Mesenchymal stem cell (in vitro differentiated cells and primary cell): ENCODE measurements at regions not wholly inside any gene's neighbourhood (a gene's known extent, or its start where the extent isn't known, plus 50 kb on each side); places are given as distances from the start of the nearest gene placed in this dataset.

ENCODE experiments used
- DNase-seq: peaks from one replicate; pipeline ENCODE4 v3.0.0-alpha.2; 2013
- H2AFZ ChIP-seq: one replicate; pipeline ENCODE4 v1.6.1; 2013; ENCODE audit warnings: low read depth, mild to moderate bottlenecking, control low read depth, inconsistent platforms, low read length, moderate library complexity
- H2AK5ac ChIP-seq: 2 replicates; pipeline ENCODE4 v1.6.1; 2013; ENCODE audit warnings: low read length, moderate library complexity, mild to moderate bottlenecking, inconsistent platforms; ENCODE audit not compliant: severe bottlenecking
- H2BK120ac ChIP-seq: one replicate; pipeline ENCODE4 v1.6.1; 2013; ENCODE audit warnings: low read depth, mild to moderate bottlenecking, inconsistent platforms, low read length, moderate library complexity
- H2BK12ac ChIP-seq, 2 experiments: one replicate each; pipeline ENCODE4 v1.6.1; 2013; ENCODE audit warnings: inconsistent platforms in 2 of 2, low read length in 2 of 2, mild to moderate bottlenecking in 2 of 2, moderate library complexity in 2 of 2, control low read depth in 1 of 2
- H2BK15ac ChIP-seq: one replicate; pipeline ENCODE4 v1.6.1; 2013; ENCODE audit warnings: mild to moderate bottlenecking, low read depth, inconsistent platforms; ENCODE audit not compliant: poor library complexity, severe bottlenecking
- H2BK5ac ChIP-seq: 2 replicates; pipeline ENCODE4 v1.6.1; 2013; ENCODE audit warnings: low read depth, mild to moderate bottlenecking, low read length, control low read depth, inconsistent platforms; ENCODE audit not compliant: poor library complexity, severe bottlenecking
- H3K14ac ChIP-seq, 2 experiments: one replicate each; pipeline ENCODE4 v1.6.1; 2013; ENCODE audit warnings: inconsistent platforms in 2 of 2, low read length in 2 of 2, control low read depth in 1 of 2, mild to moderate bottlenecking in 1 of 2, moderate library complexity in 1 of 2
- H3K18ac ChIP-seq, 2 experiments: one replicate each; pipeline ENCODE4 v1.6.1; 2013; ENCODE audit warnings: inconsistent platforms in 2 of 2, low read length in 2 of 2, control low read depth in 1 of 2, low read depth in 1 of 2, mild to moderate bottlenecking in 1 of 2
- H3K23ac ChIP-seq, 2 experiments: one replicate each; pipeline ENCODE4 v1.6.1; 2013; ENCODE audit warnings: inconsistent platforms in 2 of 2, low read length in 2 of 2, mild to moderate bottlenecking in 2 of 2, moderate library complexity in 2 of 2, control low read depth in 1 of 2
- H3K27ac ChIP-seq: 2 replicates; pipeline ENCODE4 v1.5.1; 2013; ENCODE audit warnings: mild to moderate bottlenecking, moderate library complexity, low read length, control low read depth, inconsistent platforms; ENCODE audit not compliant: poor library complexity, severe bottlenecking
- H3K27me3 ChIP-seq, 2 experiments: 2 replicates each; pipeline versions ENCODE4 v1.6.1 to v1.7.0; 2013; ENCODE audit warnings: low read length in 2 of 2, mild to moderate bottlenecking in 2 of 2, moderate library complexity in 2 of 2, control low read depth in 1 of 2, inconsistent platforms in 1 of 2; ENCODE audit not compliant: control insufficient read depth in 1 of 2, insufficient read depth in 1 of 2
- H3K36me3 ChIP-seq, 2 experiments: 2 replicates each; pipeline versions ENCODE4 v1.6.1 to v1.7.0; 2013; ENCODE audit warnings: low read length in 2 of 2, control low read depth in 1 of 2, inconsistent platforms in 1 of 2, low read depth in 1 of 2, mild to moderate bottlenecking in 1 of 2; ENCODE audit not compliant: insufficient read depth in 2 of 2, control insufficient read depth in 1 of 2
- H3K4ac ChIP-seq, 2 experiments: one replicate each; pipeline ENCODE4 v1.6.1; 2013; ENCODE audit warnings: inconsistent platforms in 2 of 2, low read length in 2 of 2, mild to moderate bottlenecking in 2 of 2, moderate library complexity in 2 of 2, control low read depth in 1 of 2, low read depth in 1 of 2
- H3K4me1 ChIP-seq: 2 replicates; pipeline ENCODE4 v1.6.1; 2013; ENCODE audit warnings: low read depth, low read length, control low read depth; ENCODE audit not compliant: control insufficient read depth, insufficient read depth
- H3K4me2 ChIP-seq: 2 replicates; pipeline ENCODE4 v1.6.1; 2013; ENCODE audit warnings: low read length, mild to moderate bottlenecking, inconsistent platforms; ENCODE audit not compliant: poor library complexity, severe bottlenecking
- H3K4me3 ChIP-seq, 2 experiments: 2 replicates each; pipeline versions ENCODE4 v1.5.1 to v1.7.0; 2013; ENCODE audit warnings: low read length in 2 of 2, mild to moderate bottlenecking in 2 of 2, control low read depth in 1 of 2, low read depth in 1 of 2; ENCODE audit not compliant: insufficient read depth in 1 of 2
- H3K79me1 ChIP-seq: replicated peaks from 2 replicates; pipeline ENCODE4 v1.6.1; 2013; ENCODE audit warnings: mild to moderate bottlenecking, control low read depth, low read length, inconsistent platforms; ENCODE audit not compliant: poor library complexity, severe bottlenecking
- H3K9ac ChIP-seq: 2 replicates; pipeline ENCODE4 v1.7.0; 2013; ENCODE audit warnings: mild to moderate bottlenecking, low read length, moderate library complexity
- H3K9me3 ChIP-seq: 2 replicates; pipeline ENCODE4 v1.7.0; 2013; ENCODE audit warnings: mild to moderate bottlenecking, low read length; ENCODE audit not compliant: control insufficient read depth
- H4K8ac ChIP-seq: one replicate; pipeline ENCODE4 v1.6.1; 2013; ENCODE audit warnings: inconsistent platforms, mild to moderate bottlenecking, low read length, moderate library complexity
- H4K91ac ChIP-seq: one replicate; pipeline ENCODE4 v1.6.1; 2013; ENCODE audit warnings: mild to moderate bottlenecking, low read length, inconsistent platforms
- WGBS: methylation state at CpG from one replicate; pipeline ENCODE4 v1.1.7; 2013; ENCODE audit warnings: mixed read lengths; 5-methylcytosine and 5-hydroxymethylcytosine counted together

DNA sequence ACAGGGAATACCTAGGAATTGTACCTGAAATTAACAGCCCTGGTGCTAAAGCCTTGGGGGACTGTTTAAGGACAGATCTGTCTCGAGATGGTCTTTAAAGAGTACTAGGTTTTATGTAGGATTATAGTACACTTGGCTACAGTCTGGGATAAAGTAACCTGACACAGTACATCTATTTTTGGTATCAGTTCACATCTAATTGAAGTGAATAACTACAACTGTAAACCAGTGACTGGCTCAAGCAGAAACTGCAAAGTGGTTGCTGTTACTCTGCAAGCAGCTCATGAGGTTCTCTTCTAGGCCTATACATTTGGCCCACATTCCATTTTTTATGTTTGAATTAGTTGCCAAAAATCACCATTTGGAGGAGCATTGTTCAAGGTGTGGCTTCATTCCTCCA lies 320.8 kb upstream of the USP25 start:
- H3K4me2 ChIP-seq, result no peak overlapping the region
- H3K27me3 ChIP-seq, result no peaks in the 10 kb centered on the region
- DNase-seq, result no peak
- no peak overlapping the region for H3K27ac ChIP-seq
- no peaks in the 10 kb centered on the region for H3K79me1 ChIP-seq
- no peak overlapping the region for H4K8ac ChIP-seq
- no peak overlapping the region for H2BK120ac ChIP-seq
- no peak overlapping the region for H2BK5ac ChIP-seq
- WGBS, result 40% methylated on average over 1 of the region's 1 CpG
- no peak overlapping the region for H3K4me3 ChIP-seq
- H3K9me3 ChIP-seq, result no peaks in the 10 kb centered on the region
- no peak overlapping the region for H3K4ac ChIP-seq
- no peak overlapping the region for H2AFZ ChIP-seq
- no peak overlapping the region for H2AK5ac ChIP-seq
- no peak overlapping the region for H2BK12ac ChIP-seq
- H3K4me1 ChIP-seq, result no peaks in the 10 kb centered on the region
- H3K9ac ChIP-seq, result no peak overlapping the region
- no peak overlapping the region for H2BK15ac ChIP-seq
- no peaks in the 10 kb centered on the region for H3K36me3 ChIP-seq
- H3K18ac ChIP-seq, result no peak overlapping the region
- H3K23ac ChIP-seq, result no peak overlapping the region
- no peak overlapping the region for H3K14ac ChIP-seq
- no peak overlapping the region for H4K91ac ChIP-seq

DNA sequence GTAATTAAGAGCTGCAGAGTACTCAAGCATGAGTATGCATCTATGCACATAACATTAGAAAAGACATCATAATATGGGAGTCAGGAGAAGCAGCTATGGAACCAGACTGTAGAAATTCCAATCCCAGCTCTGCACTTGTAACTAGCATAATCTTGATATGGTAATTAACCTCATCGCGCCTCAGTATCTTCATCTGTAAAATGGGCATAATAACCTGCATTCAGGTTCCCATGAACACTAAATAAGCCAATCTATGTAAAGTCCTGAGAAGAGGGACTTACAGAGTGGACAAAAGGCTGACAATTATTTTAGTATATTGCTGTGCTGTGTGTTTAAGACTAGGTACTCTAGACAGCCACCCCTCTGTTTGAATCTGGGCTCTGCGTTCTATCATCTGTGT lies 318.9 kb upstream of the USP25 start:
- 100% methylated on average over 3 of the region's 3 CpGs for WGBS
- no peak overlapping the region for H2BK15ac ChIP-seq
- no peak overlapping the region for H4K8ac ChIP-seq
- H2AFZ ChIP-seq, result no peak overlapping the region
- no peaks in the 10 kb centered on the region for H3K4me1 ChIP-seq
- H3K4me2 ChIP-seq, result no peak overlapping the region
- no peak overlapping the region for H2BK120ac ChIP-seq
- no peak overlapping the region for H3K14ac ChIP-seq
- H4K91ac ChIP-seq, result no peak overlapping the region
- H3K23ac ChIP-seq, result no peak overlapping the region
- H3K9me3 ChIP-seq, result no peaks in the 10 kb centered on the region
- H3K36me3 ChIP-seq, result no peaks in the 10 kb centered on the region
- H2BK12ac ChIP-seq, result no peak overlapping the region
- no peak overlapping the region for H3K18ac ChIP-seq
- DNase-seq, result no peak
- H2BK5ac ChIP-seq, result no peak overlapping the region
- no peak overlapping the region for H3K4ac ChIP-seq
- H3K27ac ChIP-seq, result no peak overlapping the region
- H3K9ac ChIP-seq, result no peak overlapping the region
- H3K27me3 ChIP-seq, result no peaks in the 10 kb centered on the region
- no peak overlapping the region for H2AK5ac ChIP-seq
- H3K79me1 ChIP-seq, result no peaks in the 10 kb centered on the region
- H3K4me3 ChIP-seq, result no peak overlapping the region

DNA sequence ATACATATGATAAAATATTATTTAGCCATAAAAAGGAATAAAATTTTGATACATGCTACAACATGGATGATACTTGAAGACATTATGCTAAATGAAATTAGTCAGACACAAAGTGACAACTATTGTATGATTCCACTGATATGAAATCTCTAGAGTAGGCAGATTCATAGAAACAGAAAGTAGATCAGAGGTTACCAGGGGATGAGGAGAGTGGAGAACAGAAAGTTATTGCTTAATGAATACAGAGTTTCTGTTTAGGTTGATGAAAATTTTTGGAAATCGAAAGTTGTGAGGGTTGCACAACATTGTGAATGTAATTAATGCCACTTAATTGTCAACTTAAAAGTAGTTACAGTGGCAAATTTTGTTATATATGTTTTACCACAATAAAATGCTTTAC lies 315.7 kb upstream of the USP25 start:
- Histone ChIP-seq H3K4me3 (no peak overlapping the region), H3K18ac (no peak overlapping the region), H2AK5ac (no peak overlapping the region), H3K14ac (no peak overlapping the region), H2BK5ac (no peak overlapping the region), H3K23ac (no peak overlapping the region), H2AFZ (no peak overlapping the region), H2BK15ac (no peak overlapping the region), H2BK12ac (no peak overlapping the region), H3K27me3 (no peaks in the 10 kb centered on the region), H3K9ac (no peak overlapping the region), H2BK120ac (no peak overlapping the region), H3K36me3 (no peaks in the 10 kb centered on the region), H3K79me1 (no peaks in the 10 kb centered on the region), H4K91ac (no peak overlapping the region), H3K4me1 (no peaks in the 10 kb centered on the region), H3K27ac (no peak overlapping the region), H3K9me3 (no peaks in the 10 kb centered on the region), H3K4ac (no peak overlapping the region), H3K4me2 (no peak overlapping the region), H4K8ac (no peak overlapping the region)
- 80% methylated on average over 1 of the region's 1 CpG for WGBS
- DNase-seq, result no peak

DNA sequence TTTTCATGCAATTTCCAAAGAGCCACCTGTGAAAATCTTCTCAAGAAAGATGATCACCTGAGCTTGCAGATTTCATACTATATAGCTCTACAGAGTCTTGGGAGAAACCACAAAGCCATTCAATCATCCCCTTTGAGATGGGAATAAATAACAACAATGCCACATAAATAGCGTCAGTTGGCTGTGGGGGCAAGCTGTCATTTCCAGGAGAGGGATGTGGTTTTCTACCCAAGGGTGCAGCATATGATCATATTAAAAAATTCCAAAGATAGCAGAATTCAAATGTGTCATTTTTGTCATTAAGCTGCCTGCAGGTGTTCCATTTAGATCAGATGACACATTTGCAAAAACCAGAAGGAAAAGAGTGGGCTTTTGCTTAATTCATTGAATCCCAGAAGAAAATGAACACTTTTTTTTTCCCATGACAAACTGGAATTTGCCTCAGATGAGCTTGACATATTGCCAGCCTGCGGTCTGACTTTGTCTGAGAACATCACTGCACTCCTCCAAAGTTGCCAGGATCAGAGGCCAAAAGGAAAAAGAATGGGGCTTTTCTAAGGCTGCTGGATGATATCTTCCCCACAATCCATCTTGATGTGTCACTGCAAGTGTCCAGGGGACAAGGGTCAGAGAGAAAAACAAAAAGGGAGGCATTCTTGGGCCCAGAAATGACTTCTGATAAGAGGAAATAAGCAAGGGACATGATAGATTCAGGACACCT lies 314.1 kb upstream of the USP25 start:
- WGBS, result 58% methylated on average over 1 of the region's 2 CpGs

More for the DNA sequence above, 314.1 kb upstream of the USP25 start:
- no peak overlapping the region for H2AFZ ChIP-seq
- H3K14ac ChIP-seq, result no peak overlapping the region
- H2BK15ac ChIP-seq, result no peak overlapping the region
- H4K8ac ChIP-seq, result no peak overlapping the region
- no peak overlapping the region for H2BK5ac ChIP-seq
- H2AK5ac ChIP-seq, result no peak overlapping the region
- no peak overlapping the region for H3K9ac ChIP-seq
- no peak overlapping the region for H2BK120ac ChIP-seq
- no peak overlapping the region for H3K4me3 ChIP-seq
- no peaks in the 10 kb centered on the region for H3K4me1 ChIP-seq
- H3K27me3 ChIP-seq, result no peaks in the 10 kb centered on the region
- no peak overlapping the region for H3K23ac ChIP-seq
- no peak overlapping the region for H3K4me2 ChIP-seq
- no peak overlapping the region for H2BK12ac ChIP-seq
- no peaks in the 10 kb centered on the region for H3K79me1 ChIP-seq
- no peak overlapping the region for H4K91ac ChIP-seq
- H3K4ac ChIP-seq, result no peak overlapping the region
- no peaks in the 10 kb centered on the region for H3K36me3 ChIP-seq
- no peak for DNase-seq
- H3K27ac ChIP-seq, result no peak overlapping the region
- H3K9me3 ChIP-seq, result no peaks in the 10 kb centered on the region
- no peak overlapping the region for H3K18ac ChIP-seq
